Keratinocyte (primary cell): ENCODE measurements at regions not wholly inside any gene's neighbourhood (a gene's known extent, or its start where the extent isn't known, plus 50 kb on each side); places are given as distances from the start of the nearest gene placed in this dataset.

ENCODE experiments used
- EZH2 ChIP-seq: IDR thresholded peaks from one replicate; pipeline ENCODE4 v1.6.1; 2012; ENCODE audit warnings: inconsistent platforms, mild to moderate bottlenecking, low read length, moderate library complexity
- TF ChIP-seq, protein P1 (sequence below), 3 experiments: IDR thresholded peaks in 1 of 3; conservative IDR thresholded peaks in 1 of 3; optimal IDR thresholded peaks in 1 of 3; 2 replicates in 2 of 3; 3 replicates in 1 of 3; pipeline versions ENCODE3 to v1.5.1; 2011; ENCODE audit warnings: low read length in 3 of 3, mild to moderate bottlenecking in 3 of 3, moderate library complexity in 2 of 3, control low read depth in 1 of 3, inconsistent platforms in 1 of 3; ENCODE audit not compliant: insufficient read depth in 2 of 3; ENCODE audit errors: extremely low read depth in 1 of 3

DNA sequence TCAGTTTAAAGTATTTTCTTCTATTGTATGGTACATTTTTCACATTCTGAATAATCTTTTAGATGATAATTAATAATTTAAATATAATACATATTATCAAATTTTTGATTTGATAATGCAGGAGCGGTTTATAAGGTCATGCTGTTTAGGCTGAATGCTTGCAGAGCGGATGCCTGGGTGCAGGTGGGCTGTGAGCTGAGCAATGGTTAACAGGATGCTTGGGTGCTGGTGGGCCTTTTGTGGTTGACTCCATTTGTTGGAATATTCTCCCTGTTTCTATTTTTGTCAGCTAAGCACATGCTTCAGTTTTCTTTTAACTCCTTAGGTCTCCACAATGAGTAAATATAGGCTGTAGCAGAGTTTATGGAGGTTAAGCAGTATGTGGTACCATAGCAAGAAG, 1549.3 kb downstream of the OTOL1 start:
- TF ChIP-seq, protein P1, sequence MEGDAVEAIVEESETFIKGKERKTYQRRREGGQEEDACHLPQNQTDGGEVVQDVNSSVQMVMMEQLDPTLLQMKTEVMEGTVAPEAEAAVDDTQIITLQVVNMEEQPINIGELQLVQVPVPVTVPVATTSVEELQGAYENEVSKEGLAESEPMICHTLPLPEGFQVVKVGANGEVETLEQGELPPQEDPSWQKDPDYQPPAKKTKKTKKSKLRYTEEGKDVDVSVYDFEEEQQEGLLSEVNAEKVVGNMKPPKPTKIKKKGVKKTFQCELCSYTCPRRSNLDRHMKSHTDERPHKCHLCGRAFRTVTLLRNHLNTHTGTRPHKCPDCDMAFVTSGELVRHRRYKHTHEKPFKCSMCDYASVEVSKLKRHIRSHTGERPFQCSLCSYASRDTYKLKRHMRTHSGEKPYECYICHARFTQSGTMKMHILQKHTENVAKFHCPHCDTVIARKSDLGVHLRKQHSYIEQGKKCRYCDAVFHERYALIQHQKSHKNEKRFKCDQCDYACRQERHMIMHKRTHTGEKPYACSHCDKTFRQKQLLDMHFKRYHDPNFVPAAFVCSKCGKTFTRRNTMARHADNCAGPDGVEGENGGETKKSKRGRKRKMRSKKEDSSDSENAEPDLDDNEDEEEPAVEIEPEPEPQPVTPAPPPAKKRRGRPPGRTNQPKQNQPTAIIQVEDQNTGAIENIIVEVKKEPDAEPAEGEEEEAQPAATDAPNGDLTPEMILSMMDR (optimal IDR thresholded peaks at IDR 0.05 in 1 of 3, IDR thresholded peaks at IDR 0.05 in 1 of 3, conservative IDR thresholded peaks at IDR 0.05 in 1 of 3; ENCODE audit: extremely low read depth in 1 of 3, insufficient read depth in 2 of 3, low read length in 3 of 3) = no peak
- no peak for TF ChIP-seq EZH2
